ENCODE measurements at regions not wholly inside any gene's neighbourhood (a gene's known extent, or its start where the extent isn't known, plus 50 kb on each side); places are given as distances from the start of the nearest gene placed in this dataset.

DNA sequence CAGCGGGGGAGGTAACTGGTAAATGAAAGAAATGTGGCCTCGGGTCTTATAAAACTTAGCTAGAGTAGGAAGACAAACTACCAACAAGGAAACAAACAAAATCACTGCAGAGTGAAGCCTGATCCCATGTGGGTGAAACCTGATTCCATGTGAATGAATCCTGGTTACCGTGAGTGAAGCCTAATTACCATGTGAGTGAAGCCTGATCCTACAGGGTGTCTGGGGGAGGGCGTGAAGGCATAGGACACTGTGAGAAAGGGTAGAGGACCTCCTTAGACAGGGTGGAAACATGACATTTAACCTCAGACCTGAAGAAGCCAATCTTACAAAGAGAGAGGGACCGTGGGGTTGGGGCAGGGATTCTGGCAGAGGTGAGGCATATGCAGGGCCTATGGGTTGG lies 106.2 kb upstream of the USP47 start:
- FAIRE-seq (no peak), DNase-seq (no peak)
- Histone ChIP-seq H3K9me3 (ENCODE audit: control insufficient read depth in 2 of 2, insufficient read depth in 1 of 2, low read depth in 1 of 2, low read length in 1 of 2) (peaks cover 0 to 1% of the 10 kb centered on the region in 2 donors), H3K4me3 (ENCODE audit: low read depth in 1 of 3, low read length in 3 of 3) (no peak overlapping the region), H3K27me3 (ENCODE audit: control insufficient read depth in 3 of 3, insufficient read depth in 3 of 3, low read length in 3 of 3) (peaks cover 0 to 6% (median 0%) of the 10 kb centered on the region in 3 donors), H3K27ac (ENCODE audit: low read depth in 1 of 3, low read length in 2 of 3) (no peak overlapping the region), H3K4me1 (ENCODE audit: control insufficient read depth in 3 of 3, insufficient read depth in 2 of 3, low read depth in 1 of 3, low read length in 2 of 3) (no peaks in the 10 kb centered on the region), H3K36me3 (ENCODE audit: control insufficient read depth in 3 of 3, insufficient read depth in 2 of 3, low read depth in 1 of 3, low read length in 3 of 3) (no peaks in the 10 kb centered on the region)
- WGBS, 3 donors = 53 to 70% (median 60%) methylated on average over 5 of the region's 5 CpGs

DNA sequence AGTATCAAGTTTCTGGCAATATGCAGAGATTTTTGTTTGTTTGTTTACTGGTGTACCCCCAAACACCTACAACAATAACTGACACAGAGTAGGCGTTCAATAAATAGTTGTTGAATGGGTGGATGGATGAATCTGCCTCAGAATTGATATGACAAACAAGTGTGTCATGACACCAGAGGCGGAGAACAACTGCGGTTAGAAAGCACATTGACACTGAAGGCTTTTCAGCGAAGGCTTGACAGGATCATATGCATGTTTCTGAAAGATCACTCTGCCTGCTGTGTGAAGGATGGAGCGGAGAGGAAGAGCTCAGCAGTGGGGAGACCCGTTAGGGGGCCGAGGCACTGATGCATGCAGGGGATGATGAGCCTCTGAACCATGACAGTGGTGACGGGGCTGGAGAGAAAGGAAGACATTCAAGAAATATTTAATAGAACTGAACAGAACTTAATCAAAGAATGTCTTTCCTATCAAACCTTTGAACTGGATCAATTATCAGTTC lies 108.5 kb upstream of the USP47 start:
- Histone ChIP-seq H3K36me3 (ENCODE audit: control insufficient read depth in 3 of 3, insufficient read depth in 2 of 3, low read depth in 1 of 3, low read length in 3 of 3) (no peaks in the 10 kb centered on the region), H3K9me3 (ENCODE audit: control insufficient read depth in 2 of 2, insufficient read depth in 1 of 2, low read depth in 1 of 2, low read length in 1 of 2) (peaks cover 0 to 5% of the 10 kb centered on the region in 2 donors), H3K4me3 (ENCODE audit: low read depth in 1 of 3, low read length in 3 of 3) (no peak overlapping the region), H3K4me1 (ENCODE audit: control insufficient read depth in 3 of 3, insufficient read depth in 2 of 3, low read depth in 1 of 3, low read length in 2 of 3) (no peaks in the 10 kb centered on the region), H3K27me3 (ENCODE audit: control insufficient read depth in 3 of 3, insufficient read depth in 3 of 3, low read length in 3 of 3) (peaks cover 0 to 4% (median 0%) of the 10 kb centered on the region in 3 donors), H3K27ac (ENCODE audit: low read depth in 1 of 3, low read length in 2 of 3) (no peak overlapping the region)
- 85 to 88% (median 87%) methylated on average over 8 of the region's 8 CpGs for WGBS, 3 donors
- DNase-seq (no peak), FAIRE-seq (no peak)

GRCh38 chr11:11732116-11732515 lies 109.7 kb upstream of the USP47 start:
- no peak for FAIRE-seq
- 87 to 97% (median 93%) methylated on average over 3 of the region's 3 CpGs for WGBS, 3 donors
- H3K36me3 ChIP-seq (ENCODE audit: control insufficient read depth in 3 of 3, insufficient read depth in 2 of 3, low read depth in 1 of 3, low read length in 3 of 3) = no peaks in the 10 kb centered on the region

GRCh38 chr11:11731311-11732083 lies 109.7 kb upstream of the GALNT18 start:
- H3K4me1 ChIP-seq (ENCODE audit: control insufficient read depth in 3 of 3, insufficient read depth in 2 of 3, low read depth in 1 of 3, low read length in 2 of 3) = no peaks in the 10 kb centered on the region
- H3K27me3 ChIP-seq (ENCODE audit: control insufficient read depth in 3 of 3, insufficient read depth in 3 of 3, low read length in 3 of 3) = peaks cover 0 to 4% (median 0%) of the 10 kb centered on the region in 3 donors
- WGBS, 3 donors = 61 to 63% (median 62%) methylated on average over 6 of the region's 6 CpGs
- peaks cover 0 to 5% of the 10 kb centered on the region in 2 donors for H3K9me3 ChIP-seq (ENCODE audit: control insufficient read depth in 2 of 2, insufficient read depth in 1 of 2, low read depth in 1 of 2, low read length in 1 of 2)
- no peaks in the 10 kb centered on the region for H3K36me3 ChIP-seq (ENCODE audit: control insufficient read depth in 3 of 3, insufficient read depth in 2 of 3, low read depth in 1 of 3, low read length in 3 of 3)
- no peak overlapping the region for H3K4me3 ChIP-seq (ENCODE audit: low read depth in 1 of 3, low read length in 3 of 3)
- DNase-seq (no peak), FAIRE-seq (no peak)
- H3K27ac ChIP-seq (ENCODE audit: low read depth in 1 of 3, low read length in 2 of 3) = no peak overlapping the region

More at GRCh38 chr11:11732116-11732515, 109.7 kb upstream of the USP47 start:
- Histone ChIP-seq H3K9me3 (ENCODE audit: control insufficient read depth in 2 of 2, insufficient read depth in 1 of 2, low read depth in 1 of 2, low read length in 1 of 2) (peaks cover 0 to 5% of the 10 kb centered on the region in 2 donors), H3K27ac (ENCODE audit: low read depth in 1 of 3, low read length in 2 of 3) (no peak overlapping the region), H3K27me3 (ENCODE audit: control insufficient read depth in 3 of 3, insufficient read depth in 3 of 3, low read length in 3 of 3) (peaks cover 0 to 4% (median 0%) of the 10 kb centered on the region in 3 donors), H3K4me3 (ENCODE audit: low read depth in 1 of 3, low read length in 3 of 3) (no peak overlapping the region), H3K4me1 (ENCODE audit: control insufficient read depth in 3 of 3, insufficient read depth in 2 of 3, low read depth in 1 of 3, low read length in 2 of 3) (no peaks in the 10 kb centered on the region)
- DNase-seq = no peak

DNA sequence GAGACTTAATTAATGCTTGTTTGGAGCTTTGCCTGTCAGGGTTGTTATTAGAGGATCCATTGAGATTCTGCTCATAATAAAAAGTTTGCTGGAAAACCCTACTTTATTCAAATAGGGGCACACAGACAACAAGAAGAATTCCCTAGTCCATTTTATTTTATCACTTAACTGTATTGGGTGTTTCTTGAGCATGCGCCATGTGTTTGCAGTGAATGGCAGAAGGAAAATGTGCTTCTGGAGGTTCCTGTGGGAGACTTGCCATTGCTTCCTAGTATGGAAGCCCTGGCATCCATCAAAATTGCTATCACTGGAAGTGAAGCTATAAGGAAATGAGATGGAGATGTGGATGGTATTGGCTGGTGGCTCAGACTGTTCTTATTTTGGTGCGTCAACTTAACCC lies 106.6 kb upstream of the GALNT18 start:
- no peak for FAIRE-seq
- H3K4me1 ChIP-seq (ENCODE audit: control insufficient read depth in 3 of 3, insufficient read depth in 2 of 3, low read depth in 1 of 3, low read length in 2 of 3) = no peaks in the 10 kb centered on the region
- H3K27me3 ChIP-seq (ENCODE audit: control insufficient read depth in 3 of 3, insufficient read depth in 3 of 3, low read length in 3 of 3) = peaks cover 0 to 4% (median 0%) of the 10 kb centered on the region in 3 donors
- no peak overlapping the region for H3K4me3 ChIP-seq (ENCODE audit: low read depth in 1 of 3, low read length in 3 of 3)
- no peak overlapping the region for H3K27ac ChIP-seq (ENCODE audit: low read depth in 1 of 3, low read length in 2 of 3)
- 95 to 96% (median 95%) methylated on average over 2 of the region's 2 CpGs for WGBS, 3 donors
- no peaks in the 10 kb centered on the region for H3K36me3 ChIP-seq (ENCODE audit: control insufficient read depth in 3 of 3, insufficient read depth in 2 of 3, low read depth in 1 of 3, low read length in 3 of 3)
- peaks cover 0 to 5% of the 10 kb centered on the region in 2 donors for H3K9me3 ChIP-seq (ENCODE audit: control insufficient read depth in 2 of 2, insufficient read depth in 1 of 2, low read depth in 1 of 2, low read length in 1 of 2)
- DNase-seq = no peak

DNA sequence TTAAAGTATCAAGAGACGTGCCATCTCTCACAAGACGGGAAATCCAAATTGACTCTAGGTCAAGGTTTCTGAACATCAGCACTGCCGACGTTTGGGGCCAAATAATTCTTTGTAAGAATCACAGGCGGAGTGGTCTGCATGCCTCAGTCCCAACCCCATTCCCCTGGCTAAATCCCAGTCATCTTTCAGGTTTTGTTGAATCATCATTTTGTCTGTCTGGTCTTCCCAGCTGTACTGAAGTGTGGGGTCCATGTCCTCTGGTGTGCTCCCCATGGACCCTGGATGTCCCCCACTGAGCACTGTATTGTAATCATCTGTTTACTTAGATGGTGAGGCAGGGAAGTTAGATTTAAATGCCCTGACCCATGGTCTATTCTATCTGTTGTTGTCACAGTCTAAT lies 103.6 kb upstream of the GALNT18 start:
- peaks cover 0 to 14% of the 10 kb centered on the region in 2 donors for H3K9me3 ChIP-seq (ENCODE audit: control insufficient read depth in 2 of 2, insufficient read depth in 1 of 2, low read depth in 1 of 2, low read length in 1 of 2)
- FAIRE-seq (no peak), DNase-seq (no peak)
- no peak overlapping the region for H3K4me3 ChIP-seq (ENCODE audit: low read depth in 1 of 3, low read length in 3 of 3)
- no peaks in the 10 kb centered on the region for H3K27me3 ChIP-seq (ENCODE audit: control insufficient read depth in 3 of 3, insufficient read depth in 3 of 3, low read length in 3 of 3)
- no peak overlapping the region for H3K27ac ChIP-seq (ENCODE audit: low read depth in 1 of 3, low read length in 2 of 3)
- H3K36me3 ChIP-seq (ENCODE audit: control insufficient read depth in 3 of 3, insufficient read depth in 2 of 3, low read depth in 1 of 3, low read length in 3 of 3) = no peaks in the 10 kb centered on the region
- H3K4me1 ChIP-seq (ENCODE audit: control insufficient read depth in 3 of 3, insufficient read depth in 2 of 3, low read depth in 1 of 3, low read length in 2 of 3) = no peaks in the 10 kb centered on the region
- 80 to 83% (median 80%) methylated on average over 5 of the region's 5 CpGs for WGBS, 3 donors

DNA sequence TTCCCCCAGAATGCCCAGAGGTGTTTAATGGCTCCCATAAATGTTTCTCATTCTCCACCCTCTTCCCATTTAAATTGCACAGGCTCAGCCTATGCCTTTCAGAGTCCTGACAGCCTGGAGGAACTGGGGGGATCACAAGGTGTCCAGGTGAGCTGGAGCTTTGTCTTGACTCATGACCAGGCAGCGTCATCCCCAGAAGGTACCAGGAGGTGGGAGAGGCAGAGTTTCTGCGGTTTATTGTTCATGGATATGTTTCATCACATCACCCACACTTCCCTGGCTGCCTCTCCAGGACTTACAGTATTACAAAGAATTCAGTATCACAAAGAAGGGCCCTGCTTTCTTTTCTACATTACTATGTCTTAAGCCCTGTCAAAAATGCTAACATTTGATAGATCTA lies 103.2 kb upstream of the GALNT18 start:
- no peaks in the 10 kb centered on the region for H3K36me3 ChIP-seq (ENCODE audit: control insufficient read depth in 3 of 3, insufficient read depth in 2 of 3, low read depth in 1 of 3, low read length in 3 of 3)
- H3K4me1 ChIP-seq (ENCODE audit: control insufficient read depth in 3 of 3, insufficient read depth in 2 of 3, low read depth in 1 of 3, low read length in 2 of 3) = no peaks in the 10 kb centered on the region
- 73 to 91% (median 90%) methylated on average over 2 of the region's 2 CpGs for WGBS, 3 donors
- no peaks in the 10 kb centered on the region for H3K27me3 ChIP-seq (ENCODE audit: control insufficient read depth in 3 of 3, insufficient read depth in 3 of 3, low read length in 3 of 3)
- H3K4me3 ChIP-seq (ENCODE audit: low read depth in 1 of 3, low read length in 3 of 3) = no peak overlapping the region
- no peak for FAIRE-seq
- no peak overlapping the region for H3K27ac ChIP-seq (ENCODE audit: low read depth in 1 of 3, low read length in 2 of 3)
- H3K9me3 ChIP-seq (ENCODE audit: control insufficient read depth in 2 of 2, insufficient read depth in 1 of 2, low read depth in 1 of 2, low read length in 1 of 2) = peaks cover 0 to 12% of the 10 kb centered on the region in 2 donors
- no peak for DNase-seq

GRCh38 chr11:11722861-11723260 lies 101.1 kb upstream of the GALNT18 start:
- FAIRE-seq (no peak), DNase-seq (no peak)
- WGBS, 3 donors = 60 to 75% (median 68%) methylated on average over 3 of the region's 3 CpGs
- Histone ChIP-seq H3K4me1 (ENCODE audit: control insufficient read depth in 3 of 3, insufficient read depth in 2 of 3, low read depth in 1 of 3, low read length in 2 of 3) (no peaks in the 10 kb centered on the region), H3K9me3 (ENCODE audit: control insufficient read depth in 2 of 2, insufficient read depth in 1 of 2, low read depth in 1 of 2, low read length in 1 of 2) (peaks cover 0 to 12% of the 10 kb centered on the region in 2 donors), H3K36me3 (ENCODE audit: control insufficient read depth in 3 of 3, insufficient read depth in 2 of 3, low read depth in 1 of 3, low read length in 3 of 3) (no peaks in the 10 kb centered on the region), H3K4me3 (ENCODE audit: low read depth in 1 of 3, low read length in 3 of 3) (no peak overlapping the region), H3K27me3 (ENCODE audit: control insufficient read depth in 3 of 3, insufficient read depth in 3 of 3, low read length in 3 of 3) (no peaks in the 10 kb centered on the region), H3K27ac (ENCODE audit: low read depth in 1 of 3, low read length in 2 of 3) (no peak overlapping the region)

Measured in small intestine (tissue), 7 donors.